ELR (cell line): ENCODE measurements at regions not wholly inside any gene's neighbourhood (a gene's known extent, or its start where the extent isn't known, plus 50 kb on each side); places are given as distances from the start of the nearest gene placed in this dataset.

Experiments
- DNase-seq: peaks from one replicate; pipeline ENCODE4 v3.0.0-alpha.2; 2015; ENCODE audit warnings: low read depth

DNA sequence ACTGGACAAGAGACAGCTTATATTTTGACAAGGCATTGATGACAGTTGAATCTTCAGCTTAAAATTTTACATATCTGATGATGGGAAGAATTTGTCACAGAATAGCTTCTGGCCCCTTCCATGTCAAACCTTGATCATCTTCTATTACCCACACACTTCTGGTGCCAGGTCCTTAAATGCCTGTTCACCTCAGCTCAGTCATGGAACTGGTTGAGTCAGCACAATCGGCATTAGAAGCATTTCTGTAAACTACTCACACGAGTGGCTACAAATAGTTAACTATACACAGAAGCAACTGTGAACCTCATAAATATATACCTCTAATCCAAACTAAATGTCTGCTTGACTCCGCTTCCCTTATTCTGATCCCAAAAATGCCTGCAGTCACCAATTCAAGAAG lies 161.2 kb downstream of the FOXO1 start:
- DNase-seq, result no peak
